ENCODE measurements at regions not wholly inside any gene's neighbourhood (a gene's known extent, or its start where the extent isn't known, plus 50 kb on each side); places are given as distances from the start of the nearest gene placed in this dataset.

GRCh38 chr11:116683982-116684381 lies 88.8 kb downstream of the BUD13 start:
- TF ChIP-seq CTCF (IDR thresholded peaks at IDR 0.05), result no peak
- TF ChIP-seq POLR2A (IDR thresholded peaks at IDR 0.05), result no peak
